NCI-H524 (cell line): ENCODE measurements at regions not wholly inside any gene's neighbourhood (a gene's known extent, or its start where the extent isn't known, plus 50 kb on each side); places are given as distances from the start of the nearest gene placed in this dataset.

ENCODE experiments used
- DNase-seq, 2 experiments: peaks; one replicate each; lab custom pipeline; 2025; lab: John Stamatoyannopoulos, UW

DNA sequence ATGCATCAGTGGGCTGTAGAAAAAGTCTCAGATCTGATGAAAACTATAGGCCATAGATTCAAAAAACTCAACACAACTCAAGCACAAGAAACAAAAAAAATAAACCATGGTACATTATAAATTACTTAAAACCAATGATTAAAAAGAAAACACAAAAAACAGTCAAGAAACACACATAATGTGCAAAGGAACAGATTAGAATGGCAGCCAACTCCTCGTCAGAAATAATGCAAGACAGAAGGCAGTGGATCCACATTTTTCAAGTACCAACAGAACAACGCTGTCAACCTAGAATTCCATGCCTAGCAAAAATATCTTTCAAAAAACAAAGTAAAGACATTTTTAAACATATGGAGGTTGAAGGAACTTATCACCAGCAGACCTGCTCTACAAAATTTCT is 69.7 kb downstream of the PSMB1 start:
- no peak for DNase-seq

DNA sequence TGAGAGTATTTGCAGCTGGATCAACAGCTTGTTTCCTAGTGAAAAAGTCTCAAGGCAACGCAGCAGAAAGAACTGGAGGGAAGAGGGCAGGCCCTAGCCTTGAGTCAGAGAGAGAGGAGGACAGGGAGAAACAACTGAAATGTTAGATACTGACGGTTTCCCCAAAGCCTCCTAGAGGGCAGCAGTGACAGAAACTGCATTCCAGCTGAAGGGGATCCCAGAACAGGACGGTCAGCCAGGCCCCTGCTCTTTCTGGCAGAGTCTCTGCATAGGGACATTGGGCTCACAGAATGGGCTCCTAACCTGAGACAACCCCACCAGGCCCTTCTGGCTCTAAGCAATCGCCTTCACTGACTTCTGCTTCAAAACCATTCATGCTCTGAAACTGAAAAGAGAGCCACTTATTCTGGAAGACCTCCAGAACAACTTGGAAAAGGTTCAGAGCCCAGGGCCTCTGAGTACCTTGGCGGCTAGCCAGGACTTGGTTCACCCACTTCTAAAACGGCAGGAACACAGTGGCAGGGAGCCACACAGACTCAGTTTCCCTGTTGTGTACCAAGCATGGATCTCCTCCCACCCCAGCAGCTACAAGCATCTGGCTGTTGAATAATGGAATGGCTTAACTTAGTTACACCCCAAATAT is 72.9 kb downstream of the PSMB1 start:
- no peak for DNase-seq

DNA sequence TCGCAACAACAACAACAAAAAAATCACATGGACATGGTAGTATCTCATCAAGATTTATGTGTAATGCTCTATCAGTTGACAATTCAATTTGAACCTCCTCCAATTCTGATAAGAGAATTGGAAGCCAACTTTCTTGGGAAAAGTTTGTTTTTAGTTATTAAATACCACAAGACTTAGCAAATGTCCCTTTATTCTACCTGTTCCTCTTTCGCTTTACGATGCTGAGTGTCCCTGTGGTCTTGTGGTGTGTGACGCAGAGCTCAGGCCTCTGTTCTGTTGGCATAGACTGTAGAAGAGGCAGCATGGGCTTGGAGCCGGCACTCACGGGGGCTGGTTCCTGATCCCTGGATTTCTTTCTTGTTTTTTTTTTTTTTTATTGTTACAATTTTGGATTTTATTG is 76.7 kb downstream of the PSMB1 start:
- no peak for DNase-seq

DNA sequence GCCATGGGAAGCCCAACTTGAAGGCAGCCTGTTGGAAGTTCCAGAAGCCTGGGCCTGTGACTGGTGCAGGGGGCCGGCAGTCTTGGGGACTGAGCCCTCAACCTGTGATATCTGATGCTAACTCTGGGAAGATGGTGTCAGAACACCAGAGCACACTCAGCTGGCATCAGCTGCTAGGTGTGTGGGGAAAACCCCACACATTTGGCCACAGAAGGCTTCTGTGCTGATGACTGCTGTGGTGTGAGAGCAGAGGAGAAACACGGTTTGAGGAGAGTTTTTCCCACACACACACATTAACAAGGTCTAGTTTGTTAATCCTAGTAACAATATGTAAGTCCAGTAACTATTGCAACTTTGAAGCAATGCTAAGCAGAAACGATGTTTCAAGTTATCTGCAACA is 78.0 kb downstream of the PSMB1 start:
- DNase-seq: no peak

DNA sequence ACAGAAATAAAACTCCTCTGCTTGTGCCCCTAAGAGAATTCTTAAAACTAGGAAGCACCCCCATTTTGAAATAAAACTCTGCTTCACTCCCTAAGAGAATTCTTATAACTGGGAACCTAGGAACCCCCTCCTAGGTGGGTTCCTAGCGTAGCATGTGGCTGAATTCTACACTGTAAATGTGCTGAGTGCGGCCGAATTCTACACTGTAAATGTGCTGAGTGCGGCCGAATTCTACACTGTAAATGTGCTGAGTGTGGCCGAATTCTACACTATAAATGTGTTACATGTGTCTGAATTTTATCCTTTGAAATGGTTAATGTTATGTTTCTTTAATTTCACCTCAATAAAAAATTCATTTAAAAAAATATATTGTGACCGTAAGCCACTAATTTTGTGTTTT is 79.3 kb downstream of the PSMB1 start:
- DNase-seq: no peak

DNA sequence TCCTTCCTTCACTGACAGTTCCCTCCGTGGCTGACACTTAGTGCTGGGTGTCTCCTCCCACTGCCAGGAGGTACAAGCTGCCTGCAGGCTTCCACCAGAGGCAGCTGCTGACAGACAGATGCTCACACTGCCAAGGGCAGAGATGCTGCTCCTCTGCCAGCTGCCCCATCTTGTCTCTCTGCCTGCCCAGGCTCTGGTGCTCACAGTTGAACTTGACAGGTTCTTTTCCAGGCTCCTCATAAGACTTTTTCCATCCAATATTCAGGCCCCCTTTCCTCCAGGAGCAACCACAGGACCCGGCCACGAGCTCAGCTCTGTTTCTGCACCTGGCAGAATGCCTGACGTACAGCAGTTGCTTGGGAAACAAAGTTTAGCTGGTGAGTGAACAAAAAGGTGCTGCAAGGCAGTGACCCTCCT is 79.8 kb downstream of the PSMB1 start:
- peak; percentile 93 to 98 for DNase-seq

DNA sequence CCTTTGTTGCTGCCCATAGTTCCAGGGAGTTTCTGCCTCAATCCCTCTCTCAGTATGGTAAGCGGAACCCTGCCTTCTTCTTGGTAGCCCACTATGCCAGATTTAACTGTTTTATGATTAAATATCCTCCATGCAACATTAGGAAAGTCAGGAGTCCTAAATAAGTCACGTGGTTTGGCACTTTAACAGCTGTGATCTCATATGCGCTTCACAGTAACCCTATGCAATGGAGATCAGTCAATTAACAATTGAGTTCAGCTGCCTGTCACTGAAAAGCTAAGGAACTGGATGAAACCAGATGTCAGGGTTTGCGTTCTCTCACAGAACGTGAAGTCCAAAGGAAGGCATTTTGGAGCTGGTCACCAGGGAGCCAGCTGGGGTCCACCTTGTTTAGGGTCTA is 81.6 kb downstream of the PSMB1 start:
- DNase-seq: peak in 1 of 2 experiments; percentile 62

DNA sequence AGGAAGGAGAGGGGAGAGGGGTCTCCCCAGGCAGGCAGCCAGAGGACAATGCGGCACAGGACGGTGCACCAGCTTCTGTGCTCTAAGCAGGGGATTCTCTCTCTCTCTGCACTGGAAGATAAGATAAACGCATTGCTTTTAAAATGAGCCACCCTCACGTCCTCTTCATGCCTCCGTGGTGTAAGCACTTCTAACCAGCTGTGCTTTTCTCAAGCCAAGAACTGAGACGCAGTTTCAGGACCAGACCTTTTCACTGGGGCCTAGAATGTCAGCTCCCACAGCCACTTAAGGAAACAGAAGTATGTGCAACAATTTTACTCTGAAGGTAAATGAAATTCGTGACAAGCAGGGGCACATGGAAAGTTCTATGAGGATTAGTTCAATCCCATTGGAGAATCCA is 82.4 kb downstream of the PSMB1 start:
- DNase-seq: no peak

DNA sequence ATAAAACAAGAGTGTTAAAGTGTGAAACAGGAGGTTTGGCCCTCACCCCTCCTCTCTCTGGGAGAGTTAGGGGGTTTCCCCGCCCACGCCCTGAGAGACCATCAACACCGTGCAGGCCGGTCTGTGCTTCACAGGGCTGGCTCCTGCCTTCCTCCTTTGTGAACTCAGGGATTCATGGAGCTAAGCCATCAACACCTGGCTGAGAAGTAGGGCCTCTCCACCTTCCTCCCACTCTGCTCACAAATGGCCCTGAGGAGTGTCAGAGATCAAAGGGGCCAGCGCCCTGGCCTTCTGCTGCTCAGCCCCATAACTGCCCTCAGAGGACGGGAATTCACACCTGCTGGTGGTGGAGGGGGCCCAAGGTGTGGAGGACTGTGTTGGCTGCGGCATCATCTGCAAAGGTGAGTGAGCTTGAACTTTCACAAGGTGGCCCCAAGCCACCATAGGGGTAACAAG is 88.6 kb downstream of the PSMB1 start:
- no peak for DNase-seq

DNA sequence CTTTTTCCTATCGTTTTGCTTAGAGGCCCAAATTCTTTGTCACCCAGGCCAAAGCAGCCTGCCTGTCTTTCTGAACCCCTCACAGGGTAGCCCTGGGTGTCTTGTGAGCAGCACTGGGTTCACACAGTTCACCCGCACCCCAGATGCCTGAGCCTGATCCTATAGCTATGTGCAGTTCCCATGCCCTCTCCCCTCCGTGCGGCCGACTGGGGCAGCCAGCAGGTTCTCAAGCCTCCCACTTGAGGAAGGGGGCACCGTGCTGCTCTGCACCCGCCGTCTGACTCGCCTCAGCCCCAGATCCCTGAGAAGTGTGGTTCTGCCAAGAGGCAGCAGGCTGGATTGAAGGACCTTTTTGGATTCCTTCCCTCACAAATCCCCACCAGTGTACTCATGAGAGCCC is 89.0 kb downstream of the PSMB1 start:
- no peak for DNase-seq

DNA sequence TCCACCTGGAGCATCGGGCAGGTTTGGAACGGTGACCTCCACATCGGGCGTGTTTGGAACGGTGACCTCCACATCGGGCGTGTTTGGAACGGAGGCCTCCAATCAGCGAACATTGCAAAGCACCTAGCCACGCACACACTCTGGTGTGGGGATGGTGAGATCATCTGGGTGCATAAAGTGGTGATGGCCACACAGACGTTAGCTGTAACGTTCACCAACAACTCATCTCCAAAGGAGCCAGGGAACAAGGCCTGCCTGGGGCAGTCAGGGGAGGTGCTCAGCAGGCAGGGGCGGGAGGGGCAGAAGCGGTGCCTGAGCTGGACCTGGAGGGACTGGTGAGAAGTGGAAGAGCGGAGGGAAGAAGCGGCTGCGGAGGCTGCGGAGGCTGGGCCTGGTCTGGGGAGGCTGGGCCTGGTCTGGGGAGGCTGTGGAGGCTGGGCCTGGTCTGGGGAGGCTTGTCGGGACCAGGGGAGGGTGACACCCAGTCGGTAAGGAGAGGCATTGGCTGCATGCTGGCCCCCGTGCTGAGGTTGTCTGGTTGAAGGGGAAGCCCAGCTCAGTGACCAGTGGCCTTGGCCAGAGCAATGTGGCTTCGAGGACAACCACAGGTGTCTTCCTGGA is 89.9 kb downstream of the PSMB1 start:
- DNase-seq: no peak

DNA sequence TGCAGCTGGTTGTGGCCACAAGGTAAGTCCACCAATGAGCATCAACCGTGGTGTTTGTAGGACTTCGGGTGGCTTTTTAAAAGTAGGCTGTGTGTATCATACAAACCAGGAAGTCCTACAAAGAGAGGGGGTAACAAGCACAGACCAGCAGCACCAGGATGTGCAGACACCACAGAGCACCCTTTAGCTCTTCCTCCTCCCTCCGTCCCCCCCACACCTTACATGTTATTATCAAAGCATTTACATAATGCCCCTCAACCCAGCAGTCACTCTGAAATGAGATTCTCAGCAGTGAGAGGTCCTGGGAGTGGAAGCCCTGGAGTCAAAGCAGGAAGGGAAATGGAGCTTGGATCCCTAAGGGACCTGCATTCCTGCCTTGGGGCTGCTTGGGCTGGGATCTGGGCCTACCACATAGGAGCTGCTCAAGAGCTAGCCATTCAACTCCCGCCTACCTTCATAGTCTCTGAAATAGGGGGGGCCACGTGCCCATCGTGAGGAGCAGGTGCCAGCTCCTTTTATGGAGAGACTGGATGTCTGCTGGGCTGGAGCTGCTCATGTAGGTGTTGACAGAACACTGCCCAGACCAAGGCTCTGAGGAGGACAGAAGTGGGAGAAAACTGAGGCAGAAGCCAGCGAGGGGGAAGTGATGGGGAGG is 90.6 kb downstream of the PSMB1 start:
- DNase-seq: no peak

DNA sequence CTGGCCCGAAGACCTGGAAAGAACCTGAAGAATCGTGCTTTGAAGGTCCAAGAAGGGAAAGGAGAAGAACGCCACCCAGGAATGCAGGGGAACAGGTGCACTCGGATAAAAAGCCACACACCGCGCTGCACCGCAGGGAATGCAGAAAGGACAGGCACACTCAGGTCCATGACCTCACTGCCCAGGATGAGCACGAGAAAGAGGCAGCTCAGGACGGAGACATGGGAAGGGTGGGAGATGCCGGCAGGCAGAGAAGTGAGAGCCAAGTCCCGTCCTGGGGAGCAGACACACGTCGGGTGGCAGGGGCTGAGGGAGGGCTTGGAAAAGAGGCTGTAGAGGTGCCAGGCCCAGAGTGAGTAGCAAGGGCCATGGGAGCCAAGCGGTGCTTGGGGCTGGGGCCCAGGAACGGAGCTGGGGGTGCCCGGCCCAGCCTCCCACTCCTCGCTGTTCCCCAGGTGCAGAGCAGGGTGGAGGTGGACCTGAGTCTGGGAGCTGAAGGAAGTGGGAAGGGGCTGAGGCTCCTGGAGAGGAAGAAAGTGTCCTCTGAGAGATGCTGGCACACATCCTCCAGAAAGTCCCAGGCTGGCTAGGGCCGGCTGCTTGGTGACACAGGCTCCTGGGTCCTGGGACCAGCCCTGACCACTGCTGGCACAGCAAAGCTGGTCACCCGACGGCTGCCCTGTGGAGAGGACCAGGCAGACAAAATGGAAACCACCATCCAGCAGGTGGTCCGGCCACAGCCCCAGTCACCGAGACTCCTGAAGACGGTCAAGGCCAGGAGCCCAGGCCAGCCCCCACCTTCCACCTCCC is 91.3 kb downstream of the PSMB1 start:
- no peak for DNase-seq

DNA sequence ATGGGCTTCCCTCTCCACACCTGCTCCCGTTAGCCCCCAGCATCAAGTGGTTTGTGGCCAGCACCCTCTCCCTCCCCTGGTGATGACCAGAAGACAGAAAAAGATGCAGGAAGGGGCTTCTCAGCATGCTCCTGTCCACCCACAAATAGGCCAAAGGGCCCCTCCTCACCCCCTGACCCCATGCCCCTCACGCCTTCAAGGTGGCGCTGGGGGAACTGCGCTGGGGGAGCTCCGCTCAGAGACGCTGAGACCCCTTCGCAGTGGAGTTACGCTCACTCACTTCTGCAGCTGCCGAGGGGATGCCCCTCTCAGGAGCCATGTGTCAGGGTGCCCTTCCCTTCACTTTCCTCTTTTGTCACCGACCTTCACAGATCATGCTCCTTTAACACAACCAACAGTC is 92.0 kb downstream of the PSMB1 start:
- no peak for DNase-seq

DNA sequence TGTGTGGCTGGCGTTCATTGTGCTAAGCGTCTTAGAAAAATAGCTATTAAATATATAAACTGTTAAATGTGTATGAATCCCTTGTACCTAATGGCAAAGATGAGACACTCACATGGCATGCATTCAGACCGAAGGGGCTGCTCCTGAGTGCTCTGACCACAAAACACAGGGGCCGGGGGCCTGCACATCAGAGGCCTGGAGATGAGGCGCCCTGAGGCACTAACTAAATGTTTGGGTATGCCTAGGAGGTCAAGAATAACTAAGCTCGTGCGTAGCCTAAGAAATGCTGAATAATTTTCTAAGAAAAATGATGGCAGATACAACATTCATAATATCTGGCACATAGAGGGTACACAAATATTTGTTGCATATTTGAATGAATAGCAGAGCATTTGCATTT is 92.5 kb downstream of the PSMB1 start:
- DNase-seq: no peak

DNA sequence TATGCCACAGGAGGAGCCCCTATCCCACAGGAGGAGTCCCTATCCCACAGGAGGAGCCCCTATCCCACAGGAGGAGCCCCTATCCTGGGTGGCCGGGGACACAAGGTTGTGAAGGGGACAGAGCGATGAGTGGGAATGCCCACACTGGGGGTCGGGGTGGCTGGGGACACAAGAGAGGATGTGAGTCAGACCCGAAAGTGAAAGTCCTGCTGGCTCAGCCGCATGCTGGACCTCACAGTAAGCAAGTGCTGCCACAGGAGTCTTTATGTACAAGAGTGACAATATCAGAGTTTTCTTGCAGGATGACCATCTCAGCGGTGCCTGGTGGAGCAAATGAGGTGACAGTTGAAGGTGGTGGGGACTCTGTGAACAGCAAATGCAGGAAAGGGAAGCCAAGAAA is 93.7 kb downstream of the PSMB1 start:
- DNase-seq: no peak

DNA sequence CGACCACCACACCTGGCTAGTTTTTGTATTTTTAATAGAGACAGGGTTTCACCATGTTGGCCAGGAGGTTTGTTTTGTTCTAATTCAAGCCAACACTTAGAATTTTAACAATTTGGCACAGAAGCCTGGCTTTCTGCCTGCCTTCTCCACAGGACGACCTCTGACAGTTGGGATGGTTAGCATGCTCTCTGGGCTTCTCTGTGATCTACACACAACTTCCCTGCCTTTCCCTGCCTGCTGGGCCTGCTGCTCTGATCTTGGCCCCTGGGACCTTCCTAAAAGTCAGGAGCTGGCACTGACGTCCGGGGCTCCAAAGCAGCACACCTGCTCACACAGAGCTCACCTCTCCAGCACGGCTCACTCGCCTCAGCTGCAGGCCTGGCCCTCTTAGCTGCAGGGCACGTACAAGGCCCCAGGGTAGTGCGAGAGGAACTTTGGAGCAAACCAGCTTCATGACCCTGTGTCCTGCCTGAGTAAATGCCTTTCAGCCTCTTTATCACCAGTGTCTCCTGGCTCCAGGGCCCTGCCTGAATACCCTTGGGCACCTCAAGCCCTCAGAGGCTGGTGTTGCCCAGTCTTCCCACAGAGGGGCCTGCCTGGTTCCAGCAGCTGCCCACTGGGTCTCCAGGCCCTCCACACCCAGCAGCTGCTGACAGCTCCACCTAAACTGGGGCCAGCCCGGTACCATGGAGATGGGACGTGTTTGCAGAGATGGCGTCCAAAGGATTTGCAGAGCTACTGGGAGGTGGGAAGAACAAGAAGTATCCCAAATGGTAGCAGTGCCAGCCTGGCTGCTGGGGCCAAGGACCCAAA is 96.0 kb downstream of the PSMB1 start:
- DNase-seq: no peak
